Right atrium auricular region (tissue), 2 donors: ENCODE measurements at regions not wholly inside any gene's neighbourhood (a gene's known extent, or its start where the extent isn't known, plus 50 kb on each side); places are given as distances from the start of the nearest gene placed in this dataset.
"Not testable (repeated sequence)": the region's sequence is repeated elsewhere in the genome, so short reads cannot be mapped to it uniquely, and the experiment has no call there.

Experiments
- DNase-seq: peaks from one replicate; pipeline ENCODE4 v3.0.0-alpha.2; 2019; ENCODE audit warnings: low spot score
- H3K27ac ChIP-seq, 2 donors: fragments of 200-600 bp; sonication (generic); 1 replicate in 1 of 2; 2 replicates in 1 of 2; pipeline ENCODE4 v1.5.1; 2016 to 2019
- H3K27me3 ChIP-seq, 2 donors: fragments of 200-600 bp; sonication (generic); one replicate each; pipeline versions ENCODE4 v1.5.1 to v1.6.0; 2017 to 2019
- H3K36me3 ChIP-seq: fragments of 200-600 bp; sonication (generic); one replicate; pipeline ENCODE4 v1.5.1; 2016
- H3K4me1 ChIP-seq, 2 donors: fragments of 200-600 bp; sonication (generic); one replicate each; pipeline versions ENCODE4 v1.5.1 to v1.6.0; 2017 to 2019
- H3K4me3 ChIP-seq, 2 donors: fragments of 200-600 bp; sonication (generic); 1 replicate in 1 of 2; 2 replicates in 1 of 2; pipeline ENCODE4 v1.5.1; 2017 to 2019; ENCODE audit warnings: mild to moderate bottlenecking in 1 of 2, moderate library complexity in 1 of 2
- H3K9me3 ChIP-seq, 2 donors: fragments of 200-600 bp; sonication (generic); one replicate each; pipeline ENCODE4 v1.5.1; 2019
- TF ChIP-seq, protein P1 (sequence below), 2 donors: fragments of 200-600 bp; sonication (generic); IDR thresholded peaks; one replicate each; pipeline ENCODE4 v1.5.1; 2019; ENCODE audit warnings: antibody characterized with exemption in 2 of 2

DNA sequence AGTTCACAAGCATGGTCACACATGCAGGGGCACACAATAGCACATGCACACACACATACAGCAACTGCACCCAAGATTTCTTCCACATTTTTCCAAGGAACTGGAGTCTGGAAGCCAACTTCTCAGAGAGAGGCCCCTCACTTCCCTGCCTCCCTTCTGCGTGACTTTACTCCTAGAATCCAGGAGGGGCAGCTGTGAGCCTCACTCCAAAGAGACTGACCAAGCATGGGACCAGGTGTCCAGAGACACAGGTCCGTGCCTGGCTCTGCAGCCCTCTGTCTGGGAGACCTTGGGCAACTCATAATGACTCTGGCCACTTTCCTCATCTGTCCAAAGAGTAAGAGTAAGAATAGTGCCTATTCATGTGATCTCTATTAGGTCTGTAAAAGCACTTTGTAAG, 104.7 kb upstream of the TMEM132E start:
- Histone ChIP-seq H3K9me3 (no peaks in the 10 kb centered on the region), H3K4me3 (no peak overlapping the region), H3K36me3 (no peaks in the 10 kb centered on the region), H3K27ac (no peak overlapping the region), H3K27me3 (no peaks in the 10 kb centered on the region), H3K4me1 (no peaks in the 10 kb centered on the region)
- TF ChIP-seq, protein P1, sequence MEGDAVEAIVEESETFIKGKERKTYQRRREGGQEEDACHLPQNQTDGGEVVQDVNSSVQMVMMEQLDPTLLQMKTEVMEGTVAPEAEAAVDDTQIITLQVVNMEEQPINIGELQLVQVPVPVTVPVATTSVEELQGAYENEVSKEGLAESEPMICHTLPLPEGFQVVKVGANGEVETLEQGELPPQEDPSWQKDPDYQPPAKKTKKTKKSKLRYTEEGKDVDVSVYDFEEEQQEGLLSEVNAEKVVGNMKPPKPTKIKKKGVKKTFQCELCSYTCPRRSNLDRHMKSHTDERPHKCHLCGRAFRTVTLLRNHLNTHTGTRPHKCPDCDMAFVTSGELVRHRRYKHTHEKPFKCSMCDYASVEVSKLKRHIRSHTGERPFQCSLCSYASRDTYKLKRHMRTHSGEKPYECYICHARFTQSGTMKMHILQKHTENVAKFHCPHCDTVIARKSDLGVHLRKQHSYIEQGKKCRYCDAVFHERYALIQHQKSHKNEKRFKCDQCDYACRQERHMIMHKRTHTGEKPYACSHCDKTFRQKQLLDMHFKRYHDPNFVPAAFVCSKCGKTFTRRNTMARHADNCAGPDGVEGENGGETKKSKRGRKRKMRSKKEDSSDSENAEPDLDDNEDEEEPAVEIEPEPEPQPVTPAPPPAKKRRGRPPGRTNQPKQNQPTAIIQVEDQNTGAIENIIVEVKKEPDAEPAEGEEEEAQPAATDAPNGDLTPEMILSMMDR (IDR thresholded peaks at IDR 0.05): no peak
- no peak for DNase-seq

DNA sequence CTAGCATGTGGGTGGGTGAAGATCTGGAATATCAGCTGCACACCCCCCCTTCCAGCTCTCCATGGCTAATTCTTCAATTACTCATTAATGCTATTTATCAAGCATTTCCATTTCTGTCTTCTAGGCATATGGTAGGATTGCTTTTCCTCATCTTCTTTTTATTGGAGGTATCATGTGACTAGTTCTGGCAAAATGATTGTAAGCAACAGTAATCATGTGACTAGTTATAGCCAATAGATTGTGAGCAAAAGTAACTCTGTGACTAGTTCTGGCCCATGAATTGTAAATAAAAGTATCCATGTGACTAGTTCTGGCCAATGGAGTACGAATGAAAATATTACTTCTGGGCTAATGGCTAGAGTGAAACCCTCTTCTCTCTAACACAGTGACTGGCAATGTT, 107.0 kb upstream of the TMEM132E start:
- TF ChIP-seq, protein P1 (IDR thresholded peaks at IDR 0.05): no peak
- Histone ChIP-seq H3K27me3 (no peaks in the 10 kb centered on the region), H3K4me1 (no peaks in the 10 kb centered on the region), H3K27ac (no peak overlapping the region), H3K36me3 (no peaks in the 10 kb centered on the region), H3K9me3 (no peaks in the 10 kb centered on the region), H3K4me3 (no peak overlapping the region)
- DNase-seq: no peak

DNA sequence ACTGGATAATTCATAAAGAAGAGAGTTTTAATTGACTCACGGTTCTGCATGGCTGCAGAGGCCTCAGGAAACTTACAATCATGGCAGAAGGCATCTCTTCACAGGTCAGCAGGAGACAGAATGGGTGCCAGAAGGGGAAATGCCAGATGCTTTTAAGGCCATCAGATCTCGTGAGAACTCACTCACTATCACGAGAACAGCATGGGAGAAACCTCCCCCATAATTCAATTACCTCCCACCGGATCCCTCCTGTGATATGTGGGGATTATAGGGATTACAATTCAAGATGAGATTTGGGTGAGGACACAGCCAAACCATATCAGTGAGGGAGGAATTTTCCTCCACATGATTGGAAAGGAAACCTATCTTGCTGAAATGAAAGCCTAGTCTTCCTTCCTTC, 108.1 kb upstream of the TMEM132E start:
- not testable (repeated sequence) for H3K27ac ChIP-seq, DNase-seq, H3K4me3 ChIP-seq, H3K27me3 ChIP-seq, H3K9me3 ChIP-seq, H3K36me3 ChIP-seq, H3K4me1 ChIP-seq

DNA sequence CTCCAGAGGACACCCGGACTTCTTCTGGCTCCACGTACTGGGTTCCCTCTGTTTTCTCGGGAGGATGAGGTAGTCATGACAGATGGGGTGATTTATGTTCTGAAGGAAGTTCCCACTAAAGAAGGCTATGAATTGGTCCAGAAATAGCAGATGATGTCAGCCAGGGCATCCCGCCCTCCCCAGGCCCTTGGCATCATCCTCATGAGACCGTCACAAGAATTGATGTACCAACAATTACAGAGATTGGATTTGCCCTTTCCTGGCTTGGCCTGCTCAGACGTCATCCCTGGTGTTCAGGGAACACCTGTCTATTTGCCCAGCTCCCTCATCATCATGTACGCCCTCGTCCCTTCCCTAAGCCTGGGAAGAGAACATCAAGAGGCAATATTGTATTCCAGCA, 102.8 kb upstream of the CCL1 start:
- Histone ChIP-seq H3K27me3 (no peaks in the 10 kb centered on the region), H3K4me3 (no peak overlapping the region), H3K36me3 (no peaks in the 10 kb centered on the region), H3K4me1 (no peaks in the 10 kb centered on the region), H3K27ac (no peak overlapping the region), H3K9me3 (no peaks in the 10 kb centered on the region)
- TF ChIP-seq, protein P1 (IDR thresholded peaks at IDR 0.05): no peak
- DNase-seq: no peak

- no peak overlapping the region for H3K4me3 ChIP-seq
- no peaks in the 10 kb centered on the region for H3K4me1 ChIP-seq
- H3K27me3 ChIP-seq: no peaks in the 10 kb centered on the region
- H3K27ac ChIP-seq: no peak overlapping the region
- DNase-seq: no peak
- TF ChIP-seq, protein P1 (IDR thresholded peaks at IDR 0.05): no peak
- H3K36me3 ChIP-seq: no peaks in the 10 kb centered on the region
- H3K9me3 ChIP-seq: no peaks in the 10 kb centered on the region
These were observed 101.8 kb upstream of the CCL1 start for GRCh38 chr17:34464812-34465211.

GRCh38 chr17:34458266-34458665, 95.2 kb upstream of the CCL1 start:
- Histone ChIP-seq H3K4me3 (no peak overlapping the region), H3K9me3 (no peaks in the 10 kb centered on the region), H3K27me3 (no peaks in the 10 kb centered on the region), H3K36me3 (no peaks in the 10 kb centered on the region), H3K4me1 (no peaks in the 10 kb centered on the region), H3K27ac (no peak overlapping the region)
- TF ChIP-seq, protein P1 (IDR thresholded peaks at IDR 0.05): no peak
- DNase-seq: no peak
